ENCODE measurements at regions not wholly inside any gene's neighbourhood (a gene's known extent, or its start where the extent isn't known, plus 50 kb on each side); places are given as distances from the start of the nearest gene placed in this dataset.
"Not testable (repeated sequence)": the region's sequence is repeated elsewhere in the genome, so short reads cannot be mapped to it uniquely, and the experiment has no call there.

DNA sequence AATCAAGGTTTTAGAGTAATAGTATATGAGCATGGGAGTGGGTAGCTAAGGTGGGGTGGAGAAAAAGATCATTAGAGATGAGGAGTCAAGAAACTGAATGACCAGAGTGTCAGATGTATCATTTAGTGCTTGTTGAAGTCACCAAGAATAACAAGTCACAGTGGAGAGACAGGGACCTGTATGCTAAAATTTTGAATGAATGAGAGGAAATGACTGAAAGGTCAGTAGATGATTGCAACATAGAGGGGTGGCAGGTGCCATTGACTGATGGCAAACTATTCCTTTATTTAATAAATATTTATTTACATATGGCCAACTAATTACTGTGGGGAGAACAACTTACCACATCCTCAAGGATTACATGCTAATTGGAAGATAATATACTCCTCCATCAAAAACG, 75.0 kb upstream of the ANKRD28 start:
- POLR2A ChIA-PET: no interaction called here

DNA sequence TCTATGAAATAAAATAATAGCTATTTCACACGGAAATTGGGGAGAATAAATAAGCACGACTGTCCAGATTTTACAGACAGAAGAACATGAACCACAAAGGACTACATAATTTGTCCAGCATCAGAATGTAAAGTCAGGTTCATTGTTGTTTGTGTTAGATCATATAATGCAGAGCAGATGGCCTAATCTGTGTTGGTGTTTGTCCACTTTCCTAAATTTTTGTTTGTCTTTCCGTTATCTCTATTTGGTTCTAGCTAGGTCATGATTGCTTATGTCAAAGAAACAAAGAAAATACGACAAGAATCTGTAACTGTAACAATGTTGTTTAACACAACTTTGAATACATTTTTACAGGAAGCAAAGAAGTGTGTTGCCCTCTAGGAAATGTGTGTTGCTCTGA, 75.6 kb upstream of the ANKRD28 start:
- Histone ChIP-seq H3K36me3 (ENCODE audit: control insufficient read depth, insufficient read depth, low read length) (no peaks in the 10 kb centered on the region), H3K4me3 (ENCODE audit: low read depth, low read length) (no peak overlapping the region), H3K27me3 (ENCODE audit: control insufficient read depth, insufficient read depth, low read length) (no peaks in the 10 kb centered on the region)
- POLR2A ChIA-PET: no interaction called here
- DNase-seq (ENCODE audit: low read depth): no peak
- TF ChIP-seq, protein P1, sequence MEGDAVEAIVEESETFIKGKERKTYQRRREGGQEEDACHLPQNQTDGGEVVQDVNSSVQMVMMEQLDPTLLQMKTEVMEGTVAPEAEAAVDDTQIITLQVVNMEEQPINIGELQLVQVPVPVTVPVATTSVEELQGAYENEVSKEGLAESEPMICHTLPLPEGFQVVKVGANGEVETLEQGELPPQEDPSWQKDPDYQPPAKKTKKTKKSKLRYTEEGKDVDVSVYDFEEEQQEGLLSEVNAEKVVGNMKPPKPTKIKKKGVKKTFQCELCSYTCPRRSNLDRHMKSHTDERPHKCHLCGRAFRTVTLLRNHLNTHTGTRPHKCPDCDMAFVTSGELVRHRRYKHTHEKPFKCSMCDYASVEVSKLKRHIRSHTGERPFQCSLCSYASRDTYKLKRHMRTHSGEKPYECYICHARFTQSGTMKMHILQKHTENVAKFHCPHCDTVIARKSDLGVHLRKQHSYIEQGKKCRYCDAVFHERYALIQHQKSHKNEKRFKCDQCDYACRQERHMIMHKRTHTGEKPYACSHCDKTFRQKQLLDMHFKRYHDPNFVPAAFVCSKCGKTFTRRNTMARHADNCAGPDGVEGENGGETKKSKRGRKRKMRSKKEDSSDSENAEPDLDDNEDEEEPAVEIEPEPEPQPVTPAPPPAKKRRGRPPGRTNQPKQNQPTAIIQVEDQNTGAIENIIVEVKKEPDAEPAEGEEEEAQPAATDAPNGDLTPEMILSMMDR (IDR thresholded peaks at IDR 0.05; ENCODE audit: insufficient read depth, low read depth, low read length): no peak
- CTCF ChIA-PET: interaction anchor here (1.0 to 1.1 kb wide), 2 partner anchors 8 to 10 kb away, joined by 3 read pairs; no protein-coding TSS in a partner anchor

More for the DNA sequence above, 75.0 kb upstream of the ANKRD28 start:
- no peaks in the 10 kb centered on the region for H3K36me3 ChIP-seq (ENCODE audit: control insufficient read depth, insufficient read depth, low read length)
- no peak for DNase-seq (ENCODE audit: low read depth)
- CTCF ChIA-PET: interaction anchor here (1.1 kb wide), 1 partner anchor 9 kb away, joined by 3 read pairs; no protein-coding TSS in a partner anchor
- no peak overlapping the region for H3K4me3 ChIP-seq (ENCODE audit: low read depth, low read length)
- TF ChIP-seq, protein P1 (IDR thresholded peaks at IDR 0.05; ENCODE audit: insufficient read depth, low read depth, low read length): no peak
- H3K27me3 ChIP-seq (ENCODE audit: control insufficient read depth, insufficient read depth, low read length): no peaks in the 10 kb centered on the region

DNA sequence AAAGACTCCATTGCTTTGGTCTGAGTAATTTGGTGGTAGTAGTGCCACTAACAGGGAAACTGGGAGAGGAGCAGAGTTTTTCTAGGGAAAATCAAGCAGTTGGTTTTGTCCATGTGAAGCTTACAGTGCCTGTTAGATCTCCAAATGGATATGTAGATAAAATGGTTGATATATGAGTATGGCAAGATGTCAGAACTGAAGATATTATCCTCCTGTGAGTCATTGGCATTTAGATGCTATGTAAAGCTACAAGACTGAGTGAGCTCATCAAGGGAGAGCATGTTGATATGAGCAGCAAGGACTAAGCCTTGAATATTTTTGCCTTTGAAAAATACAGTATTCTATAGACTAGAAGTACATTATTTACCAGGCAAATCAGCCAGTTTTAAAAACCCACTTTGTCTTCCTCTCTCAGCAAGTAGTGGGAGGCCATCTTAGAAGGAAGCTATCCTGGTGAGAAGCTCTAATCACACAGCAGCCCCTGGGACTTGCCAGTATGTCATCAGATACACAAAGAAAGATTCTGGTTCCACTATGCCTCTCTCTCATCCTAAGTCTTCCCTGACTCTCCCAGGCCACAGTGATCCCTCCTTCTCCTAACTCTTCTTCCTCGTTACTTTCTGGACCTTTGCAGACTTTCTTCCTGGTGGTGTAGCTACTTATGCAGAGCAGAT, 77.4 kb upstream of the ANKRD28 start:
- no peaks in the 10 kb centered on the region for H3K27me3 ChIP-seq (ENCODE audit: control insufficient read depth, insufficient read depth, low read length)
- no peaks in the 10 kb centered on the region for H3K36me3 ChIP-seq (ENCODE audit: control insufficient read depth, insufficient read depth, low read length)
- CTCF ChIA-PET: interaction anchor here (0.7 to 1.7 kb wide), 3 partner anchors 10 to 27 kb away, joined by 3 read pairs; no protein-coding TSS in a partner anchor
- POLR2A ChIA-PET: no interaction called here
- TF ChIP-seq, protein P1 (IDR thresholded peaks at IDR 0.05; ENCODE audit: insufficient read depth, low read depth, low read length): no peak
- no peak for DNase-seq (ENCODE audit: low read depth)
- H3K4me3 ChIP-seq (ENCODE audit: low read depth, low read length): no peak overlapping the region

DNA sequence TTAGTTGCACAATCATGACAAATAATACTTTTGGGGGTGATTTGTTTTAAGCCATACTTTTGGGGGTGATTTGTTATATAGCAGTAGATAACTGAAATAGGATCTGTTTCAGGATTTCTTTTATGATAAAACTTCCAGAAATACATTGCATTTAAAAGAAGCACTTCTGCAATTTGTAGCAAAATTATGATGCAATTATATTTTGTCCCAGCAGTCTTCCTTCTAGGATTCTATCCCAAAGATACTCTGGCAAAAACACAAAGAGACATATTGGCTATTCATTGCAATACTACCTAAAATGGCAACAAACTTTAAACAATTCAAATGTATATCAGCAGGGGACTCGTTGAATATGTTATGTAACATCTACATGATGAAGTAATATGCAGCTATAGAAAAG, 78.9 kb upstream of the ANKRD28 start:
- ChIA-PET CTCF (interaction anchor here (1.0 kb wide), 1 partner anchor 8 kb away, joined by 3 read pairs; no protein-coding TSS in a partner anchor), POLR2A (no interaction called here)
- Histone ChIP-seq H3K36me3 (ENCODE audit: control insufficient read depth, insufficient read depth, low read length) (no peaks in the 10 kb centered on the region), H3K27me3 (ENCODE audit: control insufficient read depth, insufficient read depth, low read length) (no peaks in the 10 kb centered on the region), H3K4me3 (ENCODE audit: low read depth, low read length) (no peak overlapping the region)
- no peak for DNase-seq (ENCODE audit: low read depth)
- TF ChIP-seq, protein P1 (IDR thresholded peaks at IDR 0.05; ENCODE audit: insufficient read depth, low read depth, low read length): no peak

DNA sequence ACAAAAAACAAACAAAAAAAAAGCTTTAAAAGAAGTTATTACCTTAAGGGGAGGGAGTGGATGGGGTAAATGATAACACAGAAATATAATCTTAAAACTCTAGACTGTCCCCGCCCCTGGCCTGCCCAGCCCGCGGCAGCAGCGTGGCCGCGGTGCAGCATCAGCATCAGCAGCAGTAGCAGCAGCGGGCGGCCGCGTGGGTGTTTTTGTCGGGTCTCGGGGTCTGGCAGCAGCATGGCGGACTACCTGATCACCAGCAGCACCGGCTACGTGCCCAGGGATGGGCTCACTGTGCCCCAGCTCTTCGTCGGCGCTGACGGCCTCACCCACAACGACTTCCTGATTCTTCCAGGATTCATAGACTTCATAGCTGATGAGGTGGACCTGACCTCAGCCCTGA, 80.0 kb upstream of the ANKRD28 start:
- Histone ChIP-seq H3K36me3 (ENCODE audit: control insufficient read depth, insufficient read depth, low read length) (no peaks in the 10 kb centered on the region), H3K27me3 (ENCODE audit: control insufficient read depth, insufficient read depth, low read length) (no peaks in the 10 kb centered on the region), H3K4me3 (ENCODE audit: low read depth, low read length) (no peak overlapping the region)
- TF ChIP-seq, protein P1 (IDR thresholded peaks at IDR 0.05; ENCODE audit: insufficient read depth, low read depth, low read length): no peak
- CTCF ChIA-PET: interaction anchor here (1.0 kb wide), 1 partner anchor 9 kb away, joined by 3 read pairs; no protein-coding TSS in a partner anchor
- DNase-seq (ENCODE audit: low read depth): no peak
- POLR2A ChIA-PET: no interaction called here

DNA sequence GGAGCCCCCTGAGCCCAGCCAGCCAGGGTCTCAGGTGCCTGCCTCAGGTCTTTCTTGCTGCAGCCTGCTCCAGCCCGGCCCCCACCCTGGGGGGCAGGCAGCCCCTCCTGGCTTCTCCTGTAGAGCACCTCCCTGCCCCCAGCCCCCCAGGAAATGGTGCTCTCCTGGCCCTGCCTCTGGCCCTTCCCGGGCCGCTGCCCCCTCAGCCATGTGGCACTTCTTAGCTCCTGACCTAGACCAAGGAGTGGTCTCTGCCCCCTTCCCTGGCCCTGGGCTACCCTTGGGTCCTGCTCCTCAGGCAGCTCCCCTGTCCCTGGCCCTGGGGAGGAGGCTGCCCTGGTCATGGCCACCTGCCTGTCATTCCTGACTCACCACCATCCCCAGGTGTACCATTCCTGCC, 82.0 kb upstream of the ANKRD28 start:
- H3K27me3 ChIP-seq (ENCODE audit: control insufficient read depth, insufficient read depth, low read length); H3K36me3 ChIP-seq (ENCODE audit: control insufficient read depth, insufficient read depth, low read length); POLR2A ChIA-PET; CTCF ChIA-PET; DNase-seq (ENCODE audit: low read depth); H3K4me3 ChIP-seq (ENCODE audit: low read depth, low read length): not testable (repeated sequence)
